ENCODE measurements at regions not wholly inside any gene's neighbourhood (a gene's known extent, or its start where the extent isn't known, plus 50 kb on each side); places are given as distances from the start of the nearest gene placed in this dataset.
A peak's percentile ranks its signal among the peaks of the same experiment; 100 is the strongest.

DNA sequence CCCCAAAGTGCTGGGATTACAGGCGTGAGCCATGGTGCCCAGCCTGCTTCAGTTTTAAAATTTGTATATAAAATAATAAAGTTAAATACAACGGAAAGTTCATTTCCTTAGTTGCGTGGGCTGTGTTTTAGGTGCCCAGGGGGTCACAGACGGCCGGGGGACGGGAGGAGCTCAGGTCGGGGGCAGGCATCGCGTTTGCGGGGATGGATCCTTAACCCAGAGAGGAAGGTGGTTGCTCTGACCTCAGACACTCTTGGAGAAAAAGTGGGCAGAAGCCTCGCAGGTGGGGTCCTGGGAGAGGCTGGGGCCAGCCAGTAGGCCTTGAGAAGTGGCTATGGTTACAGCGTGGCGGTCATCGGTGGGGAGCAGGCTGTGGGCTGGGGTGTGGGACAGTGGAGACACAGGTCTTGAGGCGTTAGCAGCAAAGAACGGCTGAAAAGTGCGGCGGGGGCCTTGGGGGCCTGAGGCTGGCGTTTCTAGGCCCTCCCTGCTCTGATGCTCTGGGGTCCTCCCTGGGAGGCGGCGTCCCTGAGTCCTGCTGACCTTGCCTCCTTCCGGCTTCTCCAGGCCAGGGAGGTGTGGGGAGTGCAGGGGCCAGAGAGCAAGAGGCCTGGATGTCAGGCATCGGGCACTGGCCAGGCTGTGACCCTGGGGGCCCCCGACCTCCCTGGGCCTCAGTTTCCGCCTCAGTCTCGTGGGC, 54.4 kb downstream of the UNCX start:
- Mint-ChIP-seq H3K36me3 (ENCODE audit: low read depth) (no peaks in the 10 kb centered on the region), H3K27ac (no peak overlapping the region), H3K27me3 (peaks cover 10% of the 10 kb centered on the region), H3K4me3 (no peak overlapping the region), H3K4me1 (peaks cover 4% of the 10 kb centered on the region)
- no peaks in the 10 kb centered on the region for H3K9me3 ChIP-seq (ENCODE audit: control insufficient read depth, low read length, poor library complexity, severe bottlenecking)
- DNase-seq (no peak), ATAC-seq (no peak)

DNA sequence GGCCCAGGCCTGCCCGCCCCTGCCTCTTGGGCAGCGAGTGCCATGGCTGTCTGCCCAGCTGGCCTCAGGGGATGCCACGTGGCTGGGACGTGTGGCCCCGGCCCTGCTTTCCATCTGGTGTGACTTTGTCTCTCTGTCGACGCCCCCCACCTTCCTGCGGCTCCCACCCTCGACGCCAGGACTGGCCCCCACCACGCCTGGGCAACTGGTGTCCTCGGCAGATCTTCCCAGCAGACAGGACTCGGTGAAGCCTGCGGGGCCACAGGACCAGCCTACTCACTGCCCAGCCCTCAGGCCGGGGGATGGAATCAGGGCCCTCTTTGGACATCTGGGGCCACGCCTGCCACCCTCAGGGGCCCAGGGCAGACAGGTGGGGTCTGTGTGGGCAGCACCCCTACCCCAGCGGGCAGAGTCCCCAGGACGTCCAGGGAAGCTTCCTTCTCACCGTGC, 55.1 kb downstream of the UNCX start:
- no peaks in the 10 kb centered on the region for H3K9me3 ChIP-seq (ENCODE audit: control insufficient read depth, low read length, poor library complexity, severe bottlenecking)
- H3K4me1 Mint-ChIP-seq = peaks cover 4% of the 10 kb centered on the region
- H3K27me3 Mint-ChIP-seq = peaks cover 11% of the 10 kb centered on the region
- no peaks in the 10 kb centered on the region for H3K36me3 Mint-ChIP-seq (ENCODE audit: low read depth)
- no peak overlapping the region for H3K27ac Mint-ChIP-seq
- H3K4me3 Mint-ChIP-seq = no peak overlapping the region
- ATAC-seq = no peak
- DNase-seq = no peak

DNA sequence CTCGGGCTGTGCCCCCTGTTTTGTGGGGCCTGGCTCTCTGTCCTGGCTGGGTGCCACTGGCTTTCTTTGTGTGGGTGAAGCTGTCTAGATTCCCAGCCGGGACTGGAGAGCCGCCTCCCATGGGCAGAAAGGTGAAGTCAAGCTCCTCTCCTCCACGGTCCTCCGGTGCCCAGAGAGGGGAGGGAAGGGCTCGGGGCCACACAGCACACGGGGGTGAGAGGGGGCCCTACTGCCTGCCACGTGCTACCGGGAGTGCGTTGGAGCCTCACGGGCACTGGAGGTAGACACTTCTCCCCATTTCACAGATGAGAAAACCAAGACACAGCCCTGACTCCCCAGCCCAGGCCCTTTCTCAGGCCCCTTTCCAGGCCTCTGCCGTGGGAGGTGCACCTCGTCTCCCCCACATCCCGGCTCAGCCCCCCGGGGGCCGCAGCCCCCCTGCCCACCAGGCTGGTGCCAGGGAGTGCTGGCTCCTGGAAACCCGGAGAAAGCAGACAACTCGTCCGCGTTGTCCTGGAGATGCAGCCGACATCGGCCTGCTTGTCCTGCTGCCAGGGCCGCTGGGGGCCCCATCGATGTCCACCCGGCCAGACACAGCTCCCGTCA, 55.8 kb downstream of the UNCX start:
- Mint-ChIP-seq H3K4me1 (peaks cover 4% of the 10 kb centered on the region), H3K36me3 (ENCODE audit: low read depth) (no peaks in the 10 kb centered on the region), H3K27me3 (peaks cover 17% of the 10 kb centered on the region), H3K27ac (no peak overlapping the region), H3K4me3 (no peak overlapping the region)
- ATAC-seq (no peak), DNase-seq (no peak)
- no peaks in the 10 kb centered on the region for H3K9me3 ChIP-seq (ENCODE audit: control insufficient read depth, low read length, poor library complexity, severe bottlenecking)

DNA sequence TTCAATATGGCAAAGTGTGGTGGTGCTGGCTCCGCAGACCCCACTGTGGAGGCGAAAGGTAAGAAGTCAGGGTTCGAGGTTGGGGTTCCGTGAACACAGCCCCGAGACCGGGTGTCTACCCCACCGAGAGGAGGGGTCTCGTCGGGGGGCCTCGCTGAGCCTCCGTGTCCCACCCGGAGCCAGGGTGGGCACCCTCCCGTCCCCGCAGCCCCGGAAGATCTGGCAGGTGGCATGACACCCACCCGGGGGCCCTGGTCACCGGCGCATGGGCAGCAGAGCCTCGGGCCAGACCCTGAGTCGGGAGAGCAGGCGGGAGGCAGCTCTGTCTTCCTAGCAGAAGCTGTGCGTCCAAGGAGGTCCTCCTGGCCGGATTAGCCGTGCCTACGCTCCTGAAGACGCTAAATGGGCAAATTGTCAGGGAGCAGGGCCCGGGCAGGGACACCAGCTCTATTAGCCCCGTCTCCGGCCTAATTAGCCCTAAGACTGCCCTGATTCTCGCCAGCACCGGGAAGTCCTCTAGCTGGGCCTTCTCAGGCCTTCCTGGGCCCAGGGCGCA, 56.4 kb downstream of the UNCX start:
- Mint-ChIP-seq H3K36me3 (ENCODE audit: low read depth) (no peaks in the 10 kb centered on the region), H3K4me1 (peaks cover 4% of the 10 kb centered on the region), H3K4me3 (no peak overlapping the region), H3K27me3 (peaks cover 17% of the 10 kb centered on the region), H3K27ac (no peak overlapping the region)
- DNase-seq (no peak), ATAC-seq (no peak)
- no peaks in the 10 kb centered on the region for H3K9me3 ChIP-seq (ENCODE audit: control insufficient read depth, low read length, poor library complexity, severe bottlenecking)

DNA sequence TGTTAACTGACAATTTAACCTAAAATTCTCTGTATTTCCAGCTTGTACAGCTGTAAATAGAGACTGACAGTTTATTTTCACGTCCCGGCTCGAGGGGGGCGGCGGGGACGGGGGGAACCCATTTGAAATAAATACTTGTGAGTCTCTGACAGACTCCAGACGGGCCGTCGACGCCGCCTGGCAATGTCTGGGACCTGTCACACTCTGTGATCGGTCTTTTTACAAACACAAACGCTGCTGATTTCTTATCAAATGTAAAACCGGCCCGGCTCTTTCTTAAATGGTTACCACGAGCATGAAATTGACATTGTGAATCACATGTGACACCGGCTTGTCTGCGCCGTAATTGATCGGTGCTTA, 57.0 kb downstream of the UNCX start:
- no peak overlapping the region for H3K27ac Mint-ChIP-seq
- ATAC-seq = no peak
- no peaks in the 10 kb centered on the region for H3K36me3 Mint-ChIP-seq (ENCODE audit: low read depth)
- no peaks in the 10 kb centered on the region for H3K9me3 ChIP-seq (ENCODE audit: control insufficient read depth, low read length, poor library complexity, severe bottlenecking)
- DNase-seq = no peak
- H3K4me1 Mint-ChIP-seq = peaks cover 4% of the 10 kb centered on the region
- peak overlapping the region; percentile 88 for H3K4me3 Mint-ChIP-seq
- peaks cover 17% of the 10 kb centered on the region for H3K27me3 Mint-ChIP-seq

DNA sequence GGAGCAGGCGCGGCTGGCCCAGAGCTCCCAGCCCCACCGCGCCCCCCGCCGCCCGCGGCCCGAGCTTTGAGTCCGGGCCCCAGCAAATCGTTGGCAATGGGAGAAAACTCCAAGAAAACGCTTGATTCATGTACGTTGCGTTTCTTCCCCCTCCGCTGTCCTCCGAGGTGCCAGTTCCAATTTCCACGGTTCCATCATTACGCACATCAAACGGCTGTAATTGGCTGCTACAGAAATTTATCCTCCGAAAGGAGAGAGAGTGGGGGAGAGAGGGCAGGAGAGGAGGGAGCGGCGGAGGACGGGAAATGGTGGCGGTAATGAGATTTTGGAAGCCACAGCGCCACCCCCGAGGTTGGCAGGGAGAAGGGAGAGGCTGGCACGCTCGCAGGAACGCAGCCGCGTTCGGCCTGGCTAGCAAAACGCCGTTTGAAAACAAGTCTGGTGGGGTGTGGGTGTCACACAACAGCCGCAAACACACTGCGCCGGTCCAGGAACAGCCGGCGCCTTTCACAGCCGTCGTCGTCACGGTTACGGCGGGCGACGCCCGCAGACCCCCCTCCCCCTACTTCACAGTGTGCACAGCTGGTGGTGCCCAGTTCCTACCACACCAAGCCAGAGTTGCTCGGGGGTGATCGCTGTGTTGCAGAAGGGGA, 57.5 kb downstream of the UNCX start:
- Mint-ChIP-seq H3K4me1 (peaks cover 4% of the 10 kb centered on the region), H3K27me3 (peaks cover 17% of the 10 kb centered on the region), H3K27ac (no peak overlapping the region), H3K4me3 (peak overlapping the region; percentile 88), H3K36me3 (ENCODE audit: low read depth) (no peaks in the 10 kb centered on the region)
- no peak for DNase-seq
- H3K9me3 ChIP-seq (ENCODE audit: control insufficient read depth, low read length, poor library complexity, severe bottlenecking) = no peaks in the 10 kb centered on the region
- peak; percentile 64 for ATAC-seq

DNA sequence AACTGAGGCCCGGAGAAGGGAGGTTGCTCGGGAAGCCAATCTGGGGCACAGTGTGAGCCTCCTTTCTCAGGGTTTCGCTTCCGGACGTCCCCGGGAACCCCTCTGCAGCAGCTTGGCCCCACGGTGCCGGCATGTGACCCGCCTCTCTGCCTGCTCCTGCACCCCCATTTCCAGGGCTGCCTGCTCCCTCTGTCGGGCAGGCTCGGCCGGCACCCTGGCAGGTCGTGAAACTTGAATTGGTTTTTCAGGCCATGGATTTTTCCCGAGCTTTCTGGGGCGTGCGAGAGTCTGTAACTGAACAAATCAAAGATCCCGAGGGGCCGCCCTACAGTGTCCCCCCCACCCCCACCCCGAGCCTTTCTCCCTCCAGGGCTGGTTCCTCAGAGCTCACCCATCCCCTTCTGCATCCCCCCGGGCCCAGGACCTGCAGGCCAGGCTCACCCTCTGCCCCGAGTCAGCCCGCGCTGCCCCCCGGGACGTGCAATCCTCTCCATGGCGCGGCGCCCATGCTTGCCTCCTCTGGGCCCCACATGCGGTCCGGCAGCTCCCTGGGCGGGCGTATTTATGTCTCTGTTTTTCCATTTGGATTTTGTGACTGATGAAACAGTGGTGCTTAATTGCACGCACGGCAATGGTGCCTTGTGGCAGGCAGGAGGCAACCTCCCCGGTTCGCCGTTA, 58.1 kb downstream of the UNCX start:
- H3K27me3 Mint-ChIP-seq = peaks cover 17% of the 10 kb centered on the region
- ATAC-seq = peak; percentile 16
- DNase-seq = no peak
- H3K4me3 Mint-ChIP-seq = peak overlapping the region; percentile 88
- no peak overlapping the region for H3K27ac Mint-ChIP-seq
- no peaks in the 10 kb centered on the region for H3K9me3 ChIP-seq (ENCODE audit: control insufficient read depth, low read length, poor library complexity, severe bottlenecking)
- H3K36me3 Mint-ChIP-seq (ENCODE audit: low read depth) = no peaks in the 10 kb centered on the region
- H3K4me1 Mint-ChIP-seq = peaks cover 4% of the 10 kb centered on the region

DNA sequence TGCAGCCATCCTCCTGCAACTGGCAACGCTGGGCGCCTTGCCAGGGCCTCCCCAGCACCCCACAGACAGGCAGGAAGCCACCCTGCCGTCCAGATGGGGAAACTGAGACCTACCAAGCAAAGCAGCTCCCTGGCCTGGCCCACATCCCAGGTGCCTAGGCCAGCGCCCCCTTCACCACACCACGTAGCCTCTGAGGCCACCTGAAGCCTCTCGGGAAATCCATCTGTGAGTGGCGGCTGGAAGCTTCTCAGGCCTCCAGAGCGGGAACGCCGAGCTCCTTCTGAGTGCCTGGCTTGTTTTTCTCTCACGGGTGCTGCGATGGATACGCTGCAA, 58.7 kb downstream of the UNCX start:
- DNase-seq (no peak), ATAC-seq (no peak)
- H3K4me1 Mint-ChIP-seq = peaks cover 4% of the 10 kb centered on the region
- no peak overlapping the region for H3K27ac Mint-ChIP-seq
- H3K36me3 Mint-ChIP-seq (ENCODE audit: low read depth) = no peaks in the 10 kb centered on the region
- H3K27me3 Mint-ChIP-seq = peaks cover 17% of the 10 kb centered on the region
- H3K9me3 ChIP-seq (ENCODE audit: control insufficient read depth, low read length, poor library complexity, severe bottlenecking) = no peaks in the 10 kb centered on the region
- H3K4me3 Mint-ChIP-seq = peak overlapping the region; percentile 77

DNA sequence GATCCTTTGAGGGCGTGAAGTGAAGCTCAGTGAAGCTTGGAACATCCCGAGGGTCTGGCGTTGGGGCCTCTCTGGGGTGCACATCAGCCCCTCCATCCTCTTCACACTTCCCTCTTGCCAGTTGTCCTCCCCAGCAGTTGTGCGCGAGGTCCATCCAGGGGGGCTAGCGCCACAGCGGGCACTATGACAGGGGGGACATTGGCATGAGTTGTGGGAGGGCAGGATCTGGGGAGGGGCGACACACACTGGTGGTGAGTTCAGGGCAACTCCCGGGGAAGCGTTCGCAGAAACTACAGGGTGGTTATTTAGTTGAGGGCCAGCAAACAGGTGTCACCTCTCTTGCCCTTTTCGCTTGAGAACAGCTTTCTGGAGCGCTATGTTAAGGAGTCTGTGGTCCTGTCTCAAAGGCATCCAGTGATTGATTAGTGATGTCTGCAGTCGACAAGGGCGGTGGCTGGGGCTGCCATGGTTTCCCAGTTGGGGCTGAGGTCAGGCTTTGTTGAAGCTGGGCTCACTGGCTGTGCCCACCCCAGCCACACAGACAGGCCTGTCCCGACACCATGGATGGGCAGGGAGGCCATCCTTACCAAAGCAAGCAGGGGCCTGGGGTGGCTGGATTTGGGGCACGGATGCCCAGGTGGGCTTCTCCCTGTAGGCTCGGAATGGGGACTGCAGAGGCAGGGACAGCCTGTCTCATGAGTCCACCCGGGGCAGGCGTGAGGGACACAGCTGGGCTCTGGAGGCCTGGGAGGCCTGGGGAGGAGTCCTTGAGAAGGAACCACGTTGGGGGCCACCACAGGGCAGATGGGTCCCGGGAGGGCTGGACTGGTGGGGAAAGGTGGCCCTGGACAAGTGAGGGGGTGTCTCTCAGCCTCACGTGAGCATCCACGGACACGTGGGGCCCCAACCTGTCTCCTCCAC, 59.4 kb downstream of the UNCX start:
- no peaks in the 10 kb centered on the region for H3K36me3 Mint-ChIP-seq (ENCODE audit: low read depth)
- H3K27me3 Mint-ChIP-seq = peaks cover 17% of the 10 kb centered on the region
- DNase-seq = no peak
- no peak for ATAC-seq
- no peaks in the 10 kb centered on the region for H3K9me3 ChIP-seq (ENCODE audit: control insufficient read depth, low read length, poor library complexity, severe bottlenecking)
- H3K4me3 Mint-ChIP-seq = peak overlapping the region; percentile 77
- H3K27ac Mint-ChIP-seq = no peak overlapping the region
- peaks cover 4% of the 10 kb centered on the region for H3K4me1 Mint-ChIP-seq

DNA sequence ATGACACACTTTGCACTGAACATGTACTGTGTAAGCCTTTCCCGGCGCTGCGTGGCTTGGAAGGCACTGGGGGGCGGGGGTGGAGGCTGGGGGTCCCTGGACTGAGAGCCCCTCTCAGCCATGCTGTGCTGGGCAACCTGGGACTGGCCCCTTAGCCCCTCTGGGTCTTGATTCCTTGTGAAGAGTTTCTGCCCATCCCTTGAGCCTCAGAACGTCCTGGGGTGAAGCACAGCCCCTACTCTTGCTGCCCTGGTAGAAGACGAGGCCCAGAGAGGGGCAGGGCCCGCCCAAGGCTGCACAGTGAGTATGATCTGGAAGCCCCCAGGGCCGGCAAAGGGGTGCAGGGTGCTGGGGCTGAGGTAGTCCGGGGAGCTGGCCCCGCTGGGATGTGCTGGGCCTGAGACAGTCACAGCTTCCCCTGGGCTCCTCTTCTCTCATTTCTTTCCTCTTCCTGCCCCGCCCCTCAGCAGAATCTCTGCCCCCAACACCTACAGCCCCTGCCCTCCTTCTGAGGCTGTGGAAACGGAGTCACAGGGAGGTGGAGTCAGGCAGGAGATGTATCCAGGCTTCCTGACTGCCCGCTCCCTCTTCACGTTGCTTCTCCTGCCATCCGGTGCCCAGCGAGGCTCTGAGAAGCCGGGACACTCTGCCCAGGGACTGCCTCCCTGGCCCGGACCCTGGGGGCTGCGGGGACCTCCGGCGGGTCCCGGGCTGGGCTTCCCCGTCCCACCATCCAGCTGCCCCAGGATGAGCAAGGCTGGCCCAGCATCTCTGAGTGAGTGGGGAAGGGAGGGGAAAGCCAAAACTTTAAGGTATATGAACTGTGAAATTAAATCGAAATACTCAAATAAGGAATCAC, 60.5 kb downstream of the UNCX start:
- H3K4me1 Mint-ChIP-seq = peaks cover 4% of the 10 kb centered on the region
- no peaks in the 10 kb centered on the region for H3K9me3 ChIP-seq (ENCODE audit: control insufficient read depth, low read length, poor library complexity, severe bottlenecking)
- ATAC-seq (no peak), DNase-seq (no peak)
- H3K4me3 Mint-ChIP-seq = no peak overlapping the region
- no peak overlapping the region for H3K27ac Mint-ChIP-seq
- H3K36me3 Mint-ChIP-seq (ENCODE audit: low read depth) = no peaks in the 10 kb centered on the region
- peaks cover 25% of the 10 kb centered on the region for H3K27me3 Mint-ChIP-seq

DNA sequence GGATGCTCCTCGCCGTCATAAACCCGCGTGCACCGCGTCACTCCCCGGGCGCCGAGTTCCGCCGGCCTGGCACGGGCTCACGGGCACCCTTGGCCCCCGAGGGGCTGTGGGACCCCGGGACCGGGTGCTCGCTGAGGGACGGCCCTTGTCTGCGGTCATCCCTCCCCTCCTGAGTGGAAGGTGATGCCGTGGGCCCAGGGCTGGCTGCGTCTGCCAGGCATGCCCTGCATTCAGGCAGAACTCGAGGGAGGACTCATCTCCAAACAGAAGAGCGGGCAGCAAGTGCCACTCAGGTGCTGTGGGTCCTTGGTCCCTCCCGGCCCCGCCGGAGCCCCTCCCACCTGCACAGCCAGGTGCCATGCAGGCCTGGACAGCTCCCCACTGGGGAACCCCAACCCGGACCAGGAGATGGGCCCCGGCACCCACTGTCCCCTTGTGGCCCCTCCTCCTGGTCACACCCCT, 61.3 kb downstream of the UNCX start:
- ATAC-seq = no peak
- peaks cover 4% of the 10 kb centered on the region for H3K4me1 Mint-ChIP-seq
- no peaks in the 10 kb centered on the region for H3K9me3 ChIP-seq (ENCODE audit: control insufficient read depth, low read length, poor library complexity, severe bottlenecking)
- H3K27me3 Mint-ChIP-seq = peaks cover 27% of the 10 kb centered on the region
- H3K4me3 Mint-ChIP-seq = no peak overlapping the region
- H3K36me3 Mint-ChIP-seq (ENCODE audit: low read depth) = no peaks in the 10 kb centered on the region
- H3K27ac Mint-ChIP-seq = no peak overlapping the region
- DNase-seq = no peak

All from T-helper 17 cell (primary cell).